HUES6 (cell line): ENCODE measurements at regions not wholly inside any gene's neighbourhood (a gene's known extent, or its start where the extent isn't known, plus 50 kb on each side); places are given as distances from the start of the nearest gene placed in this dataset.

ENCODE experiments used
- H3K27ac ChIP-seq: 2 replicates; pipeline ENCODE4 v1.7.0; 2013; ENCODE audit warnings: low read depth, mild to moderate bottlenecking, low read length, inconsistent platforms
- H3K27me3 ChIP-seq: 2 replicates; pipeline ENCODE4 v1.6.1; 2013; ENCODE audit warnings: low read length; ENCODE audit not compliant: control insufficient read depth, insufficient read depth
- H3K36me3 ChIP-seq: 2 replicates; pipeline ENCODE4 v1.6.1; 2013; ENCODE audit warnings: low read length; ENCODE audit not compliant: control insufficient read depth, insufficient read depth
- H3K4me1 ChIP-seq: 2 replicates; pipeline ENCODE4 v1.6.1; 2013; ENCODE audit warnings: low read length; ENCODE audit not compliant: control insufficient read depth, insufficient read depth
- H3K4me3 ChIP-seq: 2 replicates; pipeline ENCODE4 v1.5.1; 2013; ENCODE audit warnings: low read depth, low read length
- H3K9ac ChIP-seq: one replicate; pipeline ENCODE4 v1.6.1; 2013; ENCODE audit warnings: mild to moderate bottlenecking, low read length
- H3K9me3 ChIP-seq: 2 replicates; pipeline ENCODE4 v1.6.1; 2013; ENCODE audit warnings: low read depth, low read length; ENCODE audit not compliant: control insufficient read depth, insufficient read depth

DNA sequence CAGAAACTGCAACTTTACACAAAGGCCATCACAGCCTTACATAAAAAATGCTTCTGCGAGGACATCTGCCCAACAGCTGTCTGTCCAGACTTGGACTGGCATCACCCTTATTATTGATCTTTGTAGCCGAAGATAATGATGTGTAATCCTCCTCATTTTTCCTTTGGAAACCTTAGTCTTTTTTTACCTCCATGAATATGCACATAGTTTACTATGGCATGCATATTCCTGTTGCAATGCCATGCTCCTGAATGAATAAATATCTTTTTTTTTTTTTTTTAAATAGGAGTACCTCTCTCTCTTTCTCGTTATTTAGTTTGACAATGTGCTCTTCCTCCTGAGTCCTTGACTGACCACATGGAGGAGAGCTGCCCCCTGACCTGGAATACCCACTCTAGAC lies 409.6 kb upstream of the USP24 start:
- H3K4me3 ChIP-seq: no peak overlapping the region
- H3K27me3 ChIP-seq: no peaks in the 10 kb centered on the region
- H3K9me3 ChIP-seq: no peaks in the 10 kb centered on the region
- no peaks in the 10 kb centered on the region for H3K4me1 ChIP-seq
- no peaks in the 10 kb centered on the region for H3K36me3 ChIP-seq
- H3K9ac ChIP-seq: no peak overlapping the region
- H3K27ac ChIP-seq: no peak overlapping the region

DNA sequence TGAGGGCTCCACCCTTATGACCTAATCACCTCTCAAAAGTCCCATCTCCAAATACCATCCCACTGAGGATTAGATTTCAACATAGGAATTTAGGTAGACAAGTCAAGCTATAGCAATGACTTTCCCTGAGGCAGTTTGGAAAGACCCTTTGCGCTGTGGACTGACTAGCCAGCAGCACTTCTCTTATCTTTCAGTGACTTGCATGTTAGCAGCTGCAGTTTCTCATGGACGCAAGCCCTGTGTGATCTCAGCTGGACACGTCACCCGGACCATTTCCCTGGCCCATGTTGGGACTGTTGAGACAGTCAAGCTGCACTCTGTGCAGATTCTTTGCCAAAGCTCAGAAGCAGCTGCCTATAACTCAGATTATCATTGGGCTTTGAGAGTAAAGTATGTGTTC lies 408.1 kb upstream of the USP24 start:
- H3K9me3 ChIP-seq: no peaks in the 10 kb centered on the region
- H3K4me1 ChIP-seq: no peaks in the 10 kb centered on the region
- H3K4me3 ChIP-seq: no peak overlapping the region
- no peak overlapping the region for H3K27ac ChIP-seq
- no peak overlapping the region for H3K9ac ChIP-seq
- no peaks in the 10 kb centered on the region for H3K27me3 ChIP-seq
- H3K36me3 ChIP-seq: no peaks in the 10 kb centered on the region

- Histone ChIP-seq H3K4me3 (no peak overlapping the region), H3K27ac (no peak overlapping the region), H3K9ac (no peak overlapping the region), H3K9me3 (no peaks in the 10 kb centered on the region), H3K36me3 (no peaks in the 10 kb centered on the region), H3K4me1 (no peaks in the 10 kb centered on the region), H3K27me3 (no peaks in the 10 kb centered on the region)
These were observed 406.9 kb upstream of the USP24 start for GRCh38 chr1:55622074-55622473.

DNA sequence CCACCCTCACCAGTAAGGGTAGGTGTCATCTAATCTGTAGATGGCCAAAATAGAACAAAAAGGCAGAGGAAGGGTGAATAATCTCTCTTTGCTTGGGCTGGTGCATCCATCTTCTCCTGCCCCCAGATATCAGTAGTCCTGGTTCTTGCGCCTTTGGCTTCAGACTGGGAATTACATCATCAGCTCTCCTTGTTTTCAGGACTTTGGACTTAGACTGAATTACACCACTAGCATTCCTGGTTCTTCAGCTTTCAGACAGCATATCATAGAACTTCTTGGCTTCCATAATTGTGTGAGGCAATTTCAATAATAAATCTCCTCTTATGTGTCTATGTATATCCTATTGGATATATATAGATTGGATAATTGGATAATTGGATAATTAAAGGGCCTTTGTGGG lies 403.0 kb upstream of the USP24 start:
- no peaks in the 10 kb centered on the region for H3K9me3 ChIP-seq
- no peaks in the 10 kb centered on the region for H3K4me1 ChIP-seq
- no peak overlapping the region for H3K4me3 ChIP-seq
- no peak overlapping the region for H3K9ac ChIP-seq
- H3K36me3 ChIP-seq: no peaks in the 10 kb centered on the region
- H3K27me3 ChIP-seq: no peaks in the 10 kb centered on the region
- H3K27ac ChIP-seq: no peak overlapping the region

DNA sequence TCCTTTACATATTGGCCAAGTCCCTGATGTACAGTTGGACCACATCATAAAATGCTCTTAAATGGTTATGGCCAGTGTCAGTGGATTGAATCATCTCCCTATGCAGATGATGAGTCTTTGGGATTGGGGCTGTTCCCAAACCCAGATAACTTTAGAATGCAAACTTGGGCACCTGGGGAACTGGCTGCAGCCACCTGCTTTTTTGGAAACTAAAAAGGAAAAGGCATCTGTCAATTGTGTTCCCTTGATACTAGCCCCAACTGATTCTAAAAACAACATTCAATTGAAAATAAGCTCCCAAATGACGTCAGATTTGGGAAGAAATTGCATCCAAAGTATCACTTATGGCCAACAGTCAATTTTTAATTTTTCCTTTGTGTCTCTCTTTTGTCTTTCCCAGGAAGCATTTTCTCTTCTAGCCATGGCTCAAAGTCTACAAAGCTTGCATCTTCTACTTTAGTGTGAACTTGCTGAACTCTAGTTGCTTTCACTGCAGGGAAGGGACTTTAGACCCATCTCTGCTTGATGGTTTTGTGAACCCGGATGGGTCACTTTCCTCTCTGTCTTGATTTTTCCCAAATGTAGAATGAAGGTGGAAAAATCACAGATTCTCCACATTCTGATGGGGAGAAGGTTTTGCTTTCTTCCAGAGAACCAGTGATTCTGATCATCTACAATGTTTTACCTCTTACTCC lies 402.3 kb upstream of the USP24 start:
- no peaks in the 10 kb centered on the region for H3K9me3 ChIP-seq
- no peak overlapping the region for H3K9ac ChIP-seq
- no peaks in the 10 kb centered on the region for H3K4me1 ChIP-seq
- H3K36me3 ChIP-seq: no peaks in the 10 kb centered on the region
- H3K27me3 ChIP-seq: no peaks in the 10 kb centered on the region
- no peak overlapping the region for H3K4me3 ChIP-seq
- H3K27ac ChIP-seq: no peak overlapping the region

GRCh38 chr1:55612988-55613387 lies 397.8 kb upstream of the USP24 start:
- Histone ChIP-seq H3K4me1 (no peaks in the 10 kb centered on the region), H3K27me3 (no peaks in the 10 kb centered on the region), H3K9me3 (peaks cover 10% of the 10 kb centered on the region), H3K4me3 (no peak overlapping the region), H3K9ac (no peak overlapping the region), H3K36me3 (no peaks in the 10 kb centered on the region), H3K27ac (no peak overlapping the region)

- Histone ChIP-seq H3K9me3 (peaks cover 25% of the 10 kb centered on the region), H3K27ac (no peak overlapping the region), H3K36me3 (no peaks in the 10 kb centered on the region), H3K4me1 (no peaks in the 10 kb centered on the region), H3K4me3 (no peak overlapping the region), H3K27me3 (no peaks in the 10 kb centered on the region), H3K9ac (no peak overlapping the region)
These were observed 396.0 kb upstream of the USP24 start for GRCh38 chr1:55611123-55611522.

- no peaks in the 10 kb centered on the region for H3K27me3 ChIP-seq
- H3K4me3 ChIP-seq: no peak overlapping the region
- no peak overlapping the region for H3K9ac ChIP-seq
- no peaks in the 10 kb centered on the region for H3K36me3 ChIP-seq
- peaks cover 25% of the 10 kb centered on the region for H3K9me3 ChIP-seq
- no peak overlapping the region for H3K27ac ChIP-seq
- no peaks in the 10 kb centered on the region for H3K4me1 ChIP-seq
These were observed 395.0 kb upstream of the USP24 start for GRCh38 chr1:55610203-55610602.

GRCh38 chr1:55609630-55610029 lies 394.5 kb upstream of the USP24 start:
- Histone ChIP-seq H3K9ac (no peak overlapping the region), H3K4me1 (no peaks in the 10 kb centered on the region), H3K9me3 (peaks cover 25% of the 10 kb centered on the region), H3K4me3 (no peak overlapping the region), H3K27me3 (no peaks in the 10 kb centered on the region), H3K27ac (no peak overlapping the region), H3K36me3 (no peaks in the 10 kb centered on the region)

GRCh38 chr1:55605155-55605554 lies 390.0 kb upstream of the USP24 start:
- Histone ChIP-seq H3K36me3 (no peaks in the 10 kb centered on the region), H3K9ac (no peak overlapping the region), H3K4me1 (0 out of 2 replicates have a peak, but pooled peaks cover 2% of the 10 kb centered on the region), H3K27me3 (no peaks in the 10 kb centered on the region), H3K4me3 (no peak overlapping the region), H3K9me3 (peaks cover 25% of the 10 kb centered on the region), H3K27ac (no peak overlapping the region)

DNA sequence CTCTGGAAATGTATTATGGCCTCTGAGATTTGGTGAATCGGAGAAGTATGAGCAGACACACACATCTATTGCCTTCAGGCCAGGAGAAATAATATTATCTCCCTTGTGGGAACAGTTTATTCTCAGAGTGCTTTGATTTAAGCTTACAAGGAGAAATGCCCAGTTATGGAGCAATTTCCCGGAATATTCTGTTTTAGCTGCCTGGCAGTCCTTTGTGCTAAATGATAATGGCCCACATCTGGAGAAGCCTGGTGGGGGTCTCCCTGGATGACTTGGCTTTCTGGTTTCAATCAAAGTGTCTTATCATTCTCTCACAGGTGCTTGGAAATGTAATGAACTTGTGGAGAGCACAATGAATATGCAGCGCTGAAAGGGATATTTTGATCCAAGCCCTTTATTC lies 389.6 kb upstream of the USP24 start:
- no peak overlapping the region for H3K9ac ChIP-seq
- no peak overlapping the region for H3K27ac ChIP-seq
- no peaks in the 10 kb centered on the region for H3K27me3 ChIP-seq

More for the DNA sequence above, 389.6 kb upstream of the USP24 start:
- H3K4me1 ChIP-seq: 0 out of 2 replicates have a peak, but pooled peaks cover 2% of the 10 kb centered on the region
- no peak overlapping the region for H3K4me3 ChIP-seq
- no peaks in the 10 kb centered on the region for H3K36me3 ChIP-seq
- peaks cover 25% of the 10 kb centered on the region for H3K9me3 ChIP-seq
